Muscle of leg (tissue), 3 donors: ENCODE measurements at regions not wholly inside any gene's neighbourhood (a gene's known extent, or its start where the extent isn't known, plus 50 kb on each side); places are given as distances from the start of the nearest gene placed in this dataset.
"Not testable (repeated sequence)": the region's sequence is repeated elsewhere in the genome, so short reads cannot be mapped to it uniquely, and the experiment has no call there.

Experiments used
- DNase-seq: peaks from one replicate; pipeline ENCODE4 v3.0.0; 2013
- H3K27ac ChIP-seq: one replicate; pipeline ENCODE4 v1.5.1; 2013; ENCODE audit warnings: mild to moderate bottlenecking, low read length, control low read depth
- H3K27me3 ChIP-seq: one replicate; pipeline ENCODE4 v1.6.1; 2013; ENCODE audit warnings: low read length; ENCODE audit not compliant: control insufficient read depth, insufficient read depth
- H3K36me3 ChIP-seq: one replicate; pipeline ENCODE4 v1.6.1; 2013; ENCODE audit warnings: low read length; ENCODE audit not compliant: control insufficient read depth, insufficient read depth
- H3K4me1 ChIP-seq: one replicate; pipeline ENCODE4 v1.6.1; 2013; ENCODE audit warnings: low read length; ENCODE audit not compliant: control insufficient read depth, insufficient read depth
- H3K4me3 ChIP-seq: one replicate; pipeline ENCODE4 v1.5.1; 2013; ENCODE audit warnings: low read length, control low read depth
- H3K9me3 ChIP-seq: replicated peaks from 2 replicates; pipeline ENCODE4 v1.6.1; 2013; ENCODE audit warnings: low read depth, low read length; ENCODE audit not compliant: control insufficient read depth
- WGBS: methylation state at CpG from one replicate; pipeline ENCODE4 v1.1.5; 2013; ENCODE audit warnings: missing lambda C conversion rate; ENCODE audit not compliant: insufficient coverage; 5-methylcytosine and 5-hydroxymethylcytosine counted together

DNA sequence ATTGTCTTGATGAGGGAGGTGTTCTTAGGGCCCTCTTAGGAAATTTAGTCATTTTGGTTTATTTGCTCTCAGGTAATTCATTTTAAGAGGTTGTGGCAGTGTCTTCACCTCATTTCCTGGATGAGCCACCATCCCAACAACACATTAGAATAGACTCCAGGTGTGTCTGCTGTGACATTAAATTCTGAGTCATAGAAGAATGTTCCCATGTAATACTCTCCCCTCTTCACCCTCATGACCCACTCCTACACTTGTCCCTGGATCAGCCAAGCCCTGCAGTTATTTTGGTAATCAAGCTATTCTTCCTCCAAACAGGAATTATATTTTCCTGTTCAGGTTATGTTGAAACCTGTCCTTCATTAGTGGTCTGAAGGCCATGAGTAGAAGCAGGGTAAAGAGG lies 944.1 kb downstream of the SORCS3 start:
- Histone ChIP-seq H3K27ac (no peak overlapping the region), H3K27me3 (no peaks in the 10 kb centered on the region), H3K4me3 (no peak overlapping the region), H3K4me1 (no peaks in the 10 kb centered on the region), H3K36me3 (no peaks in the 10 kb centered on the region), H3K9me3 (no peaks in the 10 kb centered on the region)
- no peak for DNase-seq

GRCh38 chr10:105579112-105579511 lies 938.0 kb downstream of the SORCS3 start:
- H3K27me3 ChIP-seq, result no peaks in the 10 kb centered on the region
- WGBS, result 93% methylated on average over 5 of the region's 5 CpGs
- no peaks in the 10 kb centered on the region for H3K36me3 ChIP-seq

DNA sequence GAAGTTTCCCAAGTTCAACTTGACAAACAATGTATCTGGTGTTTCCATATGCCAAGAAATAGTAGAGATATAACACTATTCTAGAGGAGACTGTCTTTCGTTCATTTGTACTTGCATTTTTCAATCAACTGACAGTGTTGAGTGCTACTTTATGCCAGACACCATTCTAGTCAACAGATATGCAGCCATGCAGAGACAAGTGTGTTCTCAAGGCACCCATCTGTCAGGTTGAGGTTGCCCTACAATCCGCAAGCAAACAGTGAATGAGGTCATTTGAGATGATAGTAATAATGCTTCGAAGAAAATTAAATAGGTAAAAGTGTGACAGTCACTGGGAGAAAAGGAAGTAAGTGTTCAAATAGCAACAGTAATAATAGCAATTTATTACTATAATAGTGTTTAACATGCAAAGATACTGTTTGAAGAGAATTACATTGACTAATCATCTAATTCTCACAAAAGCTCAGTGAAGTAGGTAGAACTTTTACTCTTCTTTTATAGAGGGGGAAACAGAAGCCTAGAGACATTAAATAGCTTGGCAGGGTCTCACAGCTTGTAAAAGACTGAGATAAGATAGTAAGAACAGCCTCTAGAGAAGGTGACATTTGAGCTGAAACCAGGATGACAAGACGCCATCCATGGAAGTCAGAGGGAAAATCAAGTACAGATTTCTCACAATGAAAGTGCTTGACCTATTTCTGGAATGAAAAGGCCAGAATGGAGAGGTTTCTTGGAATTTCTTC lies 936.9 kb downstream of the SORCS3 start:
- H3K27ac ChIP-seq, result no peak overlapping the region
- H3K4me3 ChIP-seq, result no peak overlapping the region
- 83% methylated on average over 1 of the region's 4 CpGs for WGBS
- H3K27me3 ChIP-seq, result no peaks in the 10 kb centered on the region
- DNase-seq, result no peak
- H3K36me3 ChIP-seq, result no peaks in the 10 kb centered on the region
- H3K9me3 ChIP-seq, result peaks cover 9% of the 10 kb centered on the region
- no peaks in the 10 kb centered on the region for H3K4me1 ChIP-seq

More at GRCh38 chr10:105579112-105579511, 938.0 kb downstream of the SORCS3 start:
- Histone ChIP-seq H3K9me3 (peaks cover 9% of the 10 kb centered on the region), H3K4me1 (no peaks in the 10 kb centered on the region), H3K4me3 (no peak overlapping the region), H3K27ac (no peak overlapping the region)
- DNase-seq, result no peak

DNA sequence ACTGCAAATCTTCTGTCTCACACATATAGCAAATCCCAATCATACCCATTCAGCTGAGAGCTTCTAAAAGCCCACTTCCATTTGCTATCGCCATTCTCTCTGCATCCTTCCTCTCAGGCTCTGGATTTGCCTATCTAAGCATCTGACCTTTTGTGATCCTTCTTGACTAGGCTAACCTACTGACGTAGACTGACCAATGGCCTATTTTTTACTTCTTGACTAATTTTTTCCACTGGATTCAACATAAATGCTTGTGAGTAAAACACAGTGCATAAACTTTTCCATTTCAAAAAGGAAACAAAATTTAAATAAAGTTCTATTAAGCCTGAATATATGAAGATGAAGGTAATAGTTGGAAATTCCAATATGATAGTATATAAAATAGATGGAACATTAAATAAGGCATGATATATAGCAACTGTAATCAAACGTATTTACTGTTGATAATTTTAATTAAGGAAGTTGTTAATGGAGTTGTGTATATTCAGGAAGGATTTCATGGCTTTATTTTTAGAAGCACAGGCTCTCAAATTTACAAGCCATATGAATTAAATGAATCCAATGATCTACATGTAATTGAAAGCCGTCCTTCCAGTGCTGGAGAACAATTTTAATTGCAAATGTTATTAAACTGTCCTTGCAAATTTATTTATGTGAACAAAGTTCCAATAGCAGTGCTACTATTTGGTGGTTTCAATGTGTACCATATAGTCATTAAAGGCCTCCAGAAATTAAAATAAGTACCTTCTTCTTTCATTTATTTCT lies 918.4 kb downstream of the SORCS3 start:
- DNase-seq, result no peak
- no peaks in the 10 kb centered on the region for H3K27me3 ChIP-seq

DNA sequence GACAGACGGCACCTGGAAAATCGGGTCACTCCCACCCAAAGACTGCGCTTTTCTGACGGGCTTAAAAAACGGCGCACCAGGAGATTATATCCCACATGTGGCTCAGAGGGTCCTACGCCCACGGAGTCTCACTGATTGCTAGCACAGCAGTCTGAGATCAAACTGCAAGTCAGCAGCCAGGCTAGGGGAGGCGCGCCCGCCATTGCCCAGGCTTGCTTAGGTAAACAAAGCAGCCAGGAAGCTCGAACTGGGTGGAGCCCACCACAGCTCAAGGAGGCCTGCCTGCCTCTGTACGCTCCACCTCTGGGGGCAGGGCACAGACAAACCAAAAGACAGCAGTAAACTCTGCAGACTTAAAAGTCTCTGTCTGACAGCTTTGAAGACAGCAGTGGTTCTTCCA lies 909.4 kb downstream of the SORCS3 start:
- H3K9me3 ChIP-seq, H3K27ac ChIP-seq, H3K27me3 ChIP-seq, DNase-seq, H3K36me3 ChIP-seq, H3K4me1 ChIP-seq, H3K4me3 ChIP-seq: not testable (repeated sequence)
- 92% methylated on average over 5 of the region's 13 CpGs for WGBS

More for the DNA sequence above, 918.4 kb downstream of the SORCS3 start:
- no peak overlapping the region for H3K4me3 ChIP-seq
- peaks cover 3% of the 10 kb centered on the region for H3K9me3 ChIP-seq
- H3K27ac ChIP-seq, result no peak overlapping the region
- H3K36me3 ChIP-seq, result no peaks in the 10 kb centered on the region
- 72% methylated on average over 2 of the region's 4 CpGs for WGBS
- no peaks in the 10 kb centered on the region for H3K4me1 ChIP-seq

- no peak overlapping the region for H3K4me3 ChIP-seq
- DNase-seq, result no peak
- no peaks in the 10 kb centered on the region for H3K36me3 ChIP-seq
- H3K9me3 ChIP-seq, result no peaks in the 10 kb centered on the region
- no peaks in the 10 kb centered on the region for H3K4me1 ChIP-seq
- no peaks in the 10 kb centered on the region for H3K27me3 ChIP-seq
- H3K27ac ChIP-seq, result no peak overlapping the region
- no CpG with 5 or more reads among the region's 1 CpG for WGBS
These were observed 908.6 kb downstream of the SORCS3 start for GRCh38 chr10:105549731-105550130.

DNA sequence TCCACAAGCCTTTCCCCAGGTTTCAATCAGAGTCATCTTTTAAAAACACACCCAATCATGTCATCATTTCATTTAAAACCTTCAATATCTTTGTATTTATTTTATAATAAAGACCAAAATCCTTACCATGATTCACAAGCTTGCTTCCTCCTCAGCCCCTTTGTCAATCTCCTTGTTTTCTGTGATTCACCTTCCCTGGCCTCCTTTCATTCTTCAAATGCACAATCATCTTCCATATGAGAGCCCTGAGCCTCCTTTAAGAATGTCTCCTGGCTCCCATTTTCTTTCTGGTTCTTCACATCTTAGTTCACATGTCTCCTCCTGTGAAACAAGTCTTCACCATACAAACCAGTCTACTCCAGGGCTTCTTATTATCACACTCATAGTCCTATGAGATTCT lies 904.0 kb downstream of the SORCS3 start:
- no peaks in the 10 kb centered on the region for H3K4me1 ChIP-seq
- no peak overlapping the region for H3K4me3 ChIP-seq
- no peak for DNase-seq

GRCh38 chr10:105540381-105540780 lies 899.3 kb downstream of the SORCS3 start:
- H3K27me3 ChIP-seq, result no peaks in the 10 kb centered on the region
- H3K27ac ChIP-seq, result no peak overlapping the region
- no peak overlapping the region for H3K4me3 ChIP-seq
- no CpG with 5 or more reads among the region's 2 CpGs for WGBS
- DNase-seq, result peak; percentile 1
- no peaks in the 10 kb centered on the region for H3K9me3 ChIP-seq
- no peaks in the 10 kb centered on the region for H3K36me3 ChIP-seq
- H3K4me1 ChIP-seq, result no peaks in the 10 kb centered on the region

More for the DNA sequence above, 904.0 kb downstream of the SORCS3 start:
- no peak overlapping the region for H3K27ac ChIP-seq
- H3K36me3 ChIP-seq, result no peaks in the 10 kb centered on the region
- H3K9me3 ChIP-seq, result no peaks in the 10 kb centered on the region
- no peaks in the 10 kb centered on the region for H3K27me3 ChIP-seq

GRCh38 chr10:105538874-105539273 lies 897.8 kb downstream of the SORCS3 start:
- no peak overlapping the region for H3K4me3 ChIP-seq
- no peak overlapping the region for H3K27ac ChIP-seq
- no peak for DNase-seq
- no peaks in the 10 kb centered on the region for H3K9me3 ChIP-seq
- H3K27me3 ChIP-seq, result no peaks in the 10 kb centered on the region
- 6% methylated on average over 2 of the region's 4 CpGs for WGBS
- H3K4me1 ChIP-seq, result no peaks in the 10 kb centered on the region
- H3K36me3 ChIP-seq, result no peaks in the 10 kb centered on the region

DNA sequence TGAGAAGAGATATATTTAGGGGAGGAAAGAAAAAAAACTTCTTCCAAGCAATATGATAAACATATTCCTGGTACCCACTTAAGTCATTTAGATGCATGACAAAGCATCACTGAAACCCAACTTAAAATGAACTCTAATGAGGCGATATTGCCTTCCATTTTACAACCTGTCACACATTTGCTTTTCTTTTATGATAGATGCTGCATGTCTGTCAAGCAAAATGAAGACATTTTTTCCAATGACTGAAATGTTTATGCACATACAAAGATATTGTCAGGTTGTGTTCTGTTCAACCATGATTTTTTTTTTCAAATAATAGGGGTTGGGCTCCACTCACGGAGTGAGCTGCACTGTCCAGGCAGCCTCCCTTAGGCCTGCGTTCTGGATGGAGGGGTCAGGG lies 894.4 kb downstream of the SORCS3 start:
- WGBS, result 52% methylated on average over 2 of the region's 3 CpGs

More for the DNA sequence above, 894.4 kb downstream of the SORCS3 start:
- no peaks in the 10 kb centered on the region for H3K4me1 ChIP-seq
- H3K27ac ChIP-seq, result no peak overlapping the region
- H3K36me3 ChIP-seq, result no peaks in the 10 kb centered on the region
- no peaks in the 10 kb centered on the region for H3K27me3 ChIP-seq
- H3K9me3 ChIP-seq, result peaks cover 5% of the 10 kb centered on the region
- no peak for DNase-seq
- no peak overlapping the region for H3K4me3 ChIP-seq
